ENCODE measurements at regions not wholly inside any gene's neighbourhood (a gene's known extent, or its start where the extent isn't known, plus 50 kb on each side); places are given as distances from the start of the nearest gene placed in this dataset.
A peak's percentile ranks its signal among the peaks of the same experiment; 100 is the strongest.

GRCh38 chr9:1453636-1454035 lies 403.5 kb downstream of the DMRT2 start:
- TF ChIP-seq, protein P1, sequence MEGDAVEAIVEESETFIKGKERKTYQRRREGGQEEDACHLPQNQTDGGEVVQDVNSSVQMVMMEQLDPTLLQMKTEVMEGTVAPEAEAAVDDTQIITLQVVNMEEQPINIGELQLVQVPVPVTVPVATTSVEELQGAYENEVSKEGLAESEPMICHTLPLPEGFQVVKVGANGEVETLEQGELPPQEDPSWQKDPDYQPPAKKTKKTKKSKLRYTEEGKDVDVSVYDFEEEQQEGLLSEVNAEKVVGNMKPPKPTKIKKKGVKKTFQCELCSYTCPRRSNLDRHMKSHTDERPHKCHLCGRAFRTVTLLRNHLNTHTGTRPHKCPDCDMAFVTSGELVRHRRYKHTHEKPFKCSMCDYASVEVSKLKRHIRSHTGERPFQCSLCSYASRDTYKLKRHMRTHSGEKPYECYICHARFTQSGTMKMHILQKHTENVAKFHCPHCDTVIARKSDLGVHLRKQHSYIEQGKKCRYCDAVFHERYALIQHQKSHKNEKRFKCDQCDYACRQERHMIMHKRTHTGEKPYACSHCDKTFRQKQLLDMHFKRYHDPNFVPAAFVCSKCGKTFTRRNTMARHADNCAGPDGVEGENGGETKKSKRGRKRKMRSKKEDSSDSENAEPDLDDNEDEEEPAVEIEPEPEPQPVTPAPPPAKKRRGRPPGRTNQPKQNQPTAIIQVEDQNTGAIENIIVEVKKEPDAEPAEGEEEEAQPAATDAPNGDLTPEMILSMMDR (optimal IDR thresholded peaks at IDR 0.05 in 1 of 3, IDR thresholded peaks at IDR 0.05 in 1 of 3, conservative IDR thresholded peaks at IDR 0.05 in 1 of 3; ENCODE audit: extremely low read depth in 1 of 3, insufficient read depth in 2 of 3, low read length in 3 of 3): peak in 1 of 3 experiments; percentile 1
- no peak for TF ChIP-seq EZH2 (IDR thresholded peaks at IDR 0.05; ENCODE audit: low read length)
